Smooth muscle cell (in vitro differentiated cells): ENCODE measurements at regions not wholly inside any gene's neighbourhood (a gene's known extent, or its start where the extent isn't known, plus 50 kb on each side); places are given as distances from the start of the nearest gene placed in this dataset.
A peak's percentile ranks its signal among the peaks of the same experiment; 100 is the strongest.

Source experiments
- DNase-seq: peaks from one replicate; lab custom pipeline; 2025; ENCODE audit not compliant: unreplicated experiment; lab: John Stamatoyannopoulos, UW
- H2AFZ ChIP-seq: fragments of 200-600 bp; sonication (generic); 2 replicates; pipeline ENCODE4 v1.6.0; 2016; ENCODE audit warnings: antibody characterized with exemption, low read depth, mild to moderate bottlenecking
- H3F3A ChIP-seq: fragments of 200-600 bp; sonication (generic); 2 replicates; pipeline ENCODE4 v1.6.0; 2017; ENCODE audit warnings: antibody characterized with exemption, low read depth
- H3K27ac ChIP-seq: fragments of 200-600 bp; sonication (generic); 2 replicates; pipeline ENCODE4 v1.5.1; 2016; ENCODE audit warnings: low read depth, mild to moderate bottlenecking
- H3K27me3 ChIP-seq: fragments of 200-600 bp; sonication (generic); 2 replicates; pipeline ENCODE4 v1.6.1; 2016; ENCODE audit warnings: low read depth, mild to moderate bottlenecking
- H3K36me3 ChIP-seq: fragments of 200-600 bp; sonication (generic); 2 replicates; pipeline ENCODE4 v1.5.1; 2016; ENCODE audit warnings: low read depth
- H3K4me1 ChIP-seq: fragments of 200-600 bp; sonication (generic); 2 replicates; pipeline ENCODE4 v1.5.1; 2016; ENCODE audit warnings: low read depth
- H3K4me2 ChIP-seq: fragments of 200-600 bp; sonication (generic); 2 replicates; pipeline ENCODE4 v1.6.0; 2016; ENCODE audit warnings: mild to moderate bottlenecking
- H3K4me3 ChIP-seq: fragments of 200-600 bp; sonication (generic); 2 replicates; pipeline ENCODE4 v1.5.1; 2016; ENCODE audit warnings: mild to moderate bottlenecking
- H3K79me2 ChIP-seq: fragments of 200-600 bp; sonication (generic); 2 replicates; pipeline ENCODE4 v1.6.0; 2016; ENCODE audit warnings: low read depth, mild to moderate bottlenecking
- H3K9ac ChIP-seq: fragments of 200-600 bp; sonication (generic); 2 replicates; pipeline ENCODE4 v1.6.0; 2016; ENCODE audit warnings: low read depth
- H3K9me3 ChIP-seq: fragments of 200-600 bp; sonication (generic); replicated peaks from 2 replicates; pipeline ENCODE4 v1.5.1; 2016; ENCODE audit warnings: low read depth
- H4K20me1 ChIP-seq: fragments of 200-600 bp; sonication (generic); 2 replicates; pipeline ENCODE4 v1.6.0; 2016; ENCODE audit warnings: low read depth
- CTCF ChIP-seq: fragments of 200-600 bp; sonication (generic); IDR thresholded peaks from 2 replicates; pipeline ENCODE4 v1.5.1; 2017; ENCODE audit warnings: borderline replicate concordance, mild to moderate bottlenecking, antibody characterized with exemption; ENCODE audit not compliant: insufficient read depth, poor library complexity, severe bottlenecking
- WGBS: methylation state at CpG from one replicate; pipeline ENCODE4 v1.1.7; 2016; ENCODE audit warnings: low lambda C conversion rate; 5-methylcytosine and 5-hydroxymethylcytosine counted together

- Histone ChIP-seq H3K79me2 (no peaks in the 10 kb centered on the region), H2AFZ (peak overlapping the region; percentile 78), H3K4me2 (no peak overlapping the region), H3K9ac (peak overlapping the region; percentile 98), H3K27me3 (no peaks in the 10 kb centered on the region), H3K4me1 (peaks cover 9% of the 10 kb centered on the region), H4K20me1 (no peaks in the 10 kb centered on the region), H3K4me3 (no peak overlapping the region), H3K36me3 (no peaks in the 10 kb centered on the region), H3F3A (peaks cover 4% of the 10 kb centered on the region), H3K9me3 (no peaks in the 10 kb centered on the region), H3K27ac (peak overlapping the region; percentile 100)
- TF ChIP-seq CTCF: no peak
- DNase-seq: no peak
Observed at GRCh38 chr21:27646691-27647090, 679.8 kb upstream of the ADAMTS5 start.

- H3K9me3 ChIP-seq: no peaks in the 10 kb centered on the region
- TF ChIP-seq CTCF: no peak
- no peaks in the 10 kb centered on the region for H3K36me3 ChIP-seq
- peaks cover 4% of the 10 kb centered on the region for H3F3A ChIP-seq
- WGBS: 100% methylated on average over 2 of the region's 2 CpGs
- peak overlapping the region; percentile 100 for H3K27ac ChIP-seq
- H3K79me2 ChIP-seq: no peaks in the 10 kb centered on the region
- no peaks in the 10 kb centered on the region for H4K20me1 ChIP-seq
- H3K4me2 ChIP-seq: no peak overlapping the region
- peaks cover 9% of the 10 kb centered on the region for H3K4me1 ChIP-seq
- no peak overlapping the region for H3K9ac ChIP-seq
- no peak overlapping the region for H3K4me3 ChIP-seq
- no peak overlapping the region for H2AFZ ChIP-seq
- H3K27me3 ChIP-seq: no peaks in the 10 kb centered on the region
- no peak for DNase-seq
Observed at GRCh38 chr21:27646056-27646455, 679.2 kb upstream of the ADAMTS5 start.

- Histone ChIP-seq H3K27ac (peak overlapping the region; percentile 100), H3K79me2 (no peaks in the 10 kb centered on the region), H3F3A (peaks cover 4% of the 10 kb centered on the region), H3K4me3 (no peak overlapping the region), H3K27me3 (no peaks in the 10 kb centered on the region), H3K4me1 (peaks cover 9% of the 10 kb centered on the region), H2AFZ (no peak overlapping the region), H4K20me1 (no peaks in the 10 kb centered on the region), H3K4me2 (no peak overlapping the region), H3K9ac (no peak overlapping the region), H3K9me3 (no peaks in the 10 kb centered on the region), H3K36me3 (no peaks in the 10 kb centered on the region)
- TF ChIP-seq CTCF: no peak
- DNase-seq: no peak
Observed at GRCh38 chr21:27645285-27645684, 678.4 kb upstream of the ADAMTS5 start.

- Histone ChIP-seq H3K79me2 (no peaks in the 10 kb centered on the region), H3K9ac (no peak overlapping the region), H3K4me1 (peaks cover 5% of the 10 kb centered on the region), H4K20me1 (no peaks in the 10 kb centered on the region), H3K36me3 (no peaks in the 10 kb centered on the region), H3K4me2 (no peak overlapping the region), H3K9me3 (no peaks in the 10 kb centered on the region), H3K4me3 (no peak overlapping the region), H3K27me3 (no peaks in the 10 kb centered on the region), H2AFZ (no peak overlapping the region), H3K27ac (no peak overlapping the region), H3F3A (no peaks in the 10 kb centered on the region)
- TF ChIP-seq CTCF: no peak
- 100% methylated on average over 1 of the region's 1 CpG for WGBS
- DNase-seq: no peak
Observed at GRCh38 chr21:27643326-27643725, 676.4 kb upstream of the ADAMTS5 start.
